ENCODE measurements at regions not wholly inside any gene's neighbourhood (a gene's known extent, or its start where the extent isn't known, plus 50 kb on each side); places are given as distances from the start of the nearest gene placed in this dataset.
"Not testable (repeated sequence)": the region's sequence is repeated elsewhere in the genome, so short reads cannot be mapped to it uniquely, and the experiment has no call there.

- no peaks in the 10 kb centered on the region for H3K36me3 ChIP-seq (ENCODE audit: insufficient read depth)
- no peak overlapping the region for H3K27ac ChIP-seq (ENCODE audit: low read depth)
- 74% methylated on average over 2 of the region's 2 CpGs for WGBS
- H3K4me1 ChIP-seq (ENCODE audit: insufficient read depth) = no peaks in the 10 kb centered on the region
- DNase-seq (ENCODE audit: extremely low spot score) = no peak
- H3K4me3 ChIP-seq (ENCODE audit: low read depth, low read length) = no peak overlapping the region
These were observed 51.8 kb upstream of the ENPEP start for GRCh38 chr4:110424144-110424543.

GRCh38 chr4:110418641-110419040 lies 57.3 kb upstream of the ENPEP start:
- no peak overlapping the region for H3K27ac ChIP-seq (ENCODE audit: low read depth)
- H3K4me1 ChIP-seq (ENCODE audit: insufficient read depth) = no peaks in the 10 kb centered on the region
- H3K4me3 ChIP-seq (ENCODE audit: low read depth, low read length) = no peak overlapping the region
- DNase-seq (ENCODE audit: extremely low spot score) = no peak
- no peaks in the 10 kb centered on the region for H3K36me3 ChIP-seq (ENCODE audit: insufficient read depth)
- 94% methylated on average over 15 of the region's 15 CpGs for WGBS

GRCh38 chr4:110417136-110417535 lies 58.8 kb upstream of the ENPEP start:
- H3K27ac ChIP-seq (ENCODE audit: low read depth) = no peak overlapping the region

GRCh38 chr4:110415478-110415877 lies 60.5 kb upstream of the ENPEP start:
- Histone ChIP-seq H3K36me3 (ENCODE audit: insufficient read depth) (no peaks in the 10 kb centered on the region), H3K4me1 (ENCODE audit: insufficient read depth) (no peaks in the 10 kb centered on the region), H3K27ac (ENCODE audit: low read depth) (no peak overlapping the region), H3K4me3 (ENCODE audit: low read depth, low read length) (no peak overlapping the region)
- DNase-seq (ENCODE audit: extremely low spot score) = no peak
- WGBS = 90% methylated on average over 4 of the region's 4 CpGs

More at GRCh38 chr4:110417136-110417535, 58.8 kb upstream of the ENPEP start:
- no peaks in the 10 kb centered on the region for H3K4me1 ChIP-seq (ENCODE audit: insufficient read depth)
- no peak overlapping the region for H3K4me3 ChIP-seq (ENCODE audit: low read depth, low read length)
- no peak for DNase-seq (ENCODE audit: extremely low spot score)
- no peaks in the 10 kb centered on the region for H3K36me3 ChIP-seq (ENCODE audit: insufficient read depth)

GRCh38 chr4:110415041-110415440 lies 60.9 kb upstream of the ENPEP start:
- no peak for DNase-seq (ENCODE audit: extremely low spot score)
- Histone ChIP-seq H3K4me3 (ENCODE audit: low read depth, low read length) (no peak overlapping the region), H3K27ac (ENCODE audit: low read depth) (no peak overlapping the region), H3K36me3 (ENCODE audit: insufficient read depth) (no peaks in the 10 kb centered on the region), H3K4me1 (ENCODE audit: insufficient read depth) (no peaks in the 10 kb centered on the region)
- 57% methylated on average over 3 of the region's 3 CpGs for WGBS

GRCh38 chr4:110414561-110414920 lies 61.4 kb upstream of the ENPEP start:
- whole genome bisulfite sequencing = 38% methylated on average over 1 of the region's 1 CpG
- peak; percentile 25 for DNase-seq (ENCODE audit: extremely low spot score)

GRCh38 chr4:110413807-110414560 lies 62.0 kb upstream of the ENPEP start:
- WGBS = 47% methylated on average over 5 of the region's 5 CpGs
- not testable (repeated sequence) for H3K4me3 ChIP-seq (ENCODE audit: low read depth, low read length); H3K27ac ChIP-seq (ENCODE audit: low read depth); H3K36me3 ChIP-seq (ENCODE audit: insufficient read depth); H3K4me1 ChIP-seq (ENCODE audit: insufficient read depth)
- DNase-seq (ENCODE audit: extremely low spot score) = peak; percentile 33

More at GRCh38 chr4:110414561-110414920, 61.4 kb upstream of the ENPEP start:
- Histone ChIP-seq H3K4me1 (ENCODE audit: insufficient read depth) (no peaks in the 10 kb centered on the region), H3K4me3 (ENCODE audit: low read depth, low read length) (no peak overlapping the region), H3K36me3 (ENCODE audit: insufficient read depth) (no peaks in the 10 kb centered on the region), H3K27ac (ENCODE audit: low read depth) (no peak overlapping the region)

- WGBS = 38% methylated on average over 5 of the region's 5 CpGs
- DNase-seq (ENCODE audit: extremely low spot score) = peak; percentile 68
- H3K27ac ChIP-seq (ENCODE audit: low read depth) = no peak overlapping the region
These were observed 63.4 kb upstream of the ENPEP start for GRCh38 chr4:110412354-110413065.

GRCh38 chr4:110411574-110412011 lies 64.4 kb upstream of the ENPEP start:
- peak; percentile 2 for DNase-seq (ENCODE audit: extremely low spot score)
- no peaks in the 10 kb centered on the region for H3K4me1 ChIP-seq (ENCODE audit: insufficient read depth)
- no peak overlapping the region for H3K4me3 ChIP-seq (ENCODE audit: low read depth, low read length)
- no peaks in the 10 kb centered on the region for H3K36me3 ChIP-seq (ENCODE audit: insufficient read depth)
- 69% methylated on average over 5 of the region's 5 CpGs for WGBS
- H3K27ac ChIP-seq (ENCODE audit: low read depth) = no peak overlapping the region

More at GRCh38 chr4:110412354-110413065, 63.4 kb upstream of the ENPEP start:
- H3K4me1 ChIP-seq (ENCODE audit: insufficient read depth) = no peaks in the 10 kb centered on the region
- H3K36me3 ChIP-seq (ENCODE audit: insufficient read depth) = no peaks in the 10 kb centered on the region
- H3K4me3 ChIP-seq (ENCODE audit: low read depth, low read length) = no peak overlapping the region

- not testable (repeated sequence) for DNase-seq (ENCODE audit: extremely low spot score); H3K4me3 ChIP-seq (ENCODE audit: low read depth, low read length); H3K36me3 ChIP-seq (ENCODE audit: insufficient read depth); H3K4me1 ChIP-seq (ENCODE audit: insufficient read depth); H3K27ac ChIP-seq (ENCODE audit: low read depth)
- 65% methylated on average over 24 of the region's 35 CpGs for WGBS
These were observed 64.9 kb upstream of the ENPEP start for GRCh38 chr4:110410853-110411573.

- 53% methylated on average over 7 of the region's 7 CpGs for WGBS
- DNase-seq (ENCODE audit: extremely low spot score) = no peak
- Histone ChIP-seq H3K4me1 (ENCODE audit: insufficient read depth) (no peaks in the 10 kb centered on the region), H3K27ac (ENCODE audit: low read depth) (no peak overlapping the region), H3K4me3 (ENCODE audit: low read depth, low read length) (no peak overlapping the region), H3K36me3 (ENCODE audit: insufficient read depth) (no peaks in the 10 kb centered on the region)
These were observed 75.9 kb upstream of the ENPEP start for GRCh38 chr4:110400086-110400485.

GRCh38 chr4:110399046-110399445 lies 76.9 kb upstream of the ENPEP start:
- 82% methylated on average over 10 of the region's 10 CpGs for WGBS
- H3K36me3 ChIP-seq (ENCODE audit: insufficient read depth); H3K27ac ChIP-seq (ENCODE audit: low read depth); H3K4me1 ChIP-seq (ENCODE audit: insufficient read depth); H3K4me3 ChIP-seq (ENCODE audit: low read depth, low read length); DNase-seq (ENCODE audit: extremely low spot score): not testable (repeated sequence)

GRCh38 chr4:110396963-110397362 lies 79.0 kb upstream of the ENPEP start:
- no peak overlapping the region for H3K4me3 ChIP-seq (ENCODE audit: low read depth, low read length)
- DNase-seq (ENCODE audit: extremely low spot score) = no peak
- no peaks in the 10 kb centered on the region for H3K36me3 ChIP-seq (ENCODE audit: insufficient read depth)
- no peak overlapping the region for H3K27ac ChIP-seq (ENCODE audit: low read depth)
- 91% methylated on average over 2 of the region's 2 CpGs for WGBS
- H3K4me1 ChIP-seq (ENCODE audit: insufficient read depth) = no peaks in the 10 kb centered on the region

- WGBS = 86% methylated on average over 1 of the region's 1 CpG
- Histone ChIP-seq H3K36me3 (ENCODE audit: insufficient read depth) (no peaks in the 10 kb centered on the region), H3K4me3 (ENCODE audit: low read depth, low read length) (no peak overlapping the region), H3K4me1 (ENCODE audit: insufficient read depth) (no peaks in the 10 kb centered on the region), H3K27ac (ENCODE audit: low read depth) (no peak overlapping the region)
- no peak for DNase-seq (ENCODE audit: extremely low spot score)
These were observed 80.5 kb upstream of the ENPEP start for GRCh38 chr4:110395421-110395820.

Data from urinary bladder (tissue), 3 donors.